ENCODE measurements at regions not wholly inside any gene's neighbourhood (a gene's known extent, or its start where the extent isn't known, plus 50 kb on each side); places are given as distances from the start of the nearest gene placed in this dataset.
"Not testable (repeated sequence)": the region's sequence is repeated elsewhere in the genome, so short reads cannot be mapped to it uniquely, and the experiment has no call there.

DNA sequence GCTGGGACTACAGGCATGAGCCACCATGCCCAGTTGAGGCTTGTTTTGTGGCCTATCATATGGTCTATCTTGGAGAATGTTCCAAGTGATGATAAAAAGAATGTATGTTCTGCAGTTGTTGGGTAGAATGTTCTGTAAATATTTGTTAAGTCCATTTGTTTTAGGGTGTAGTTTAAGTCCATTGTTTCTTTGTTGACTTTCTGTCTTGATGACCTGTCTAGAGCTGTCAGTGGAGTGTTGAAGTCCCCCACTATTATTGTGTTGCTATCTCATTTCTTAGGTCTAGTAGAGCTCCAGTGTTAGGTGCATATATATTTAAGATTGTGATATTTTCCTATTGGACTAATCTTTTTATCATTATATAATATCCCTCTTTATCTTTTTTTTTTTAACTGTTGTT, 284.3 kb upstream of the EXOC2 start:
- DNase-seq, result not testable (repeated sequence)

- no peak for DNase-seq
Observed at GRCh38 chr6:971981-972640, 279.2 kb upstream of the EXOC2 start.

GRCh38 chr6:968791-969190, 275.9 kb upstream of the EXOC2 start:
- no peak for DNase-seq

DNA sequence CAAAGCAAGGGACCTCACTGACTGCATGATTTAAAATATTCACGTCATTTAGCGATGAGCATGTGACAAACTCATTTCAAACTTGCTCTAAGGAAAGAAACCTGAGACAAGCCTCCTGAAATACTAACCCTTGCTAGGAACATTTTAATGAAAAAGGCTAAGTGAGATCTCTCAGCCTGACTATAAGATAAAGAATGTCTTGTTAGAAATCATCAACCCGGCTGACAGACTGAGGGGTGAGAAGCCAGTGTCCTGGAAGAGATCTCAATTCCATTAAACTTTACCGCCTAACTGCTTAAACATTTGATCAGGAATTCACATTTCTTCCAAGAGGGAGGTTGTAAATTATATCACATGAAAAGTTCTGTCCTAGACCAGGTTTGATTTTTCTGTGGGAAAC, 274.8 kb upstream of the EXOC2 start:
- DNase-seq, result no peak

DNA sequence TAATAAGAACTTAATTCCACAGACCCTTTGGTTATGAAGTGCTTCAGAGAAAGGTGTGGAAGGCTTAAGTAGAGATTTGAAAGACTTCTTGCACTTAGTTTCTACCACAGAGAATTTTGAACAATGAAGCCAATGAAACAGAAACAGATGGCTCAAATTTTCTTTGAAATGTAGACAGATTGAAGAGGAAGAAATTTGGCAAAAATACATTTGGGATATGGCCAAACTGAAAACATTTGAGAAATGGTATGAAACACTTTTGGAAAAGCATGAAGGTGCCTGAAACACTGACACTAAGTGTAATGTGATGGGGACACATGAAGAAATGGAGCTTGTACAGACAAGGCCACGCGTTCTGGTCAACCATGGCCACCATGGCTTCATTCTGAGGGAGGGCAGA, 272.4 kb upstream of the EXOC2 start:
- DNase-seq, result no peak

DNA sequence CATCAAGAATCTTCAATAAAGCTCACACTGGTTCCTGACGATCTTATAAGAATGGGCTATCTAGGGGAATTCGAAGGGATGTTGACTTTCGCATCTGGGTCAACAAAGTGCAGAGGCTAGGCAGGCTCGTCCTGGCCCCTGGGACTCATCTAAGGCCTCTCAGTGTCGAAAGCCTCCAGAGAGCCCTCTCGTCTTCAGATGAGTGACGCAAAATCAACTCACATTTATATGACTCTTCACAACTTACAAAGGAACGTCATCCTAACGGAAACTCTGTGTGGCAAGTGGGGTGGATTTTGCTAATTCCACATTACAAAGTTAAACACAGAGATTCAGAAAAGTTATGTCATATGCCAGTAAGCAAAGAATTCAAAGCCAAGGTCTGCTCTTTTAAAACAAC, 270.5 kb upstream of the EXOC2 start:
- DNase-seq, result no peak

DNA sequence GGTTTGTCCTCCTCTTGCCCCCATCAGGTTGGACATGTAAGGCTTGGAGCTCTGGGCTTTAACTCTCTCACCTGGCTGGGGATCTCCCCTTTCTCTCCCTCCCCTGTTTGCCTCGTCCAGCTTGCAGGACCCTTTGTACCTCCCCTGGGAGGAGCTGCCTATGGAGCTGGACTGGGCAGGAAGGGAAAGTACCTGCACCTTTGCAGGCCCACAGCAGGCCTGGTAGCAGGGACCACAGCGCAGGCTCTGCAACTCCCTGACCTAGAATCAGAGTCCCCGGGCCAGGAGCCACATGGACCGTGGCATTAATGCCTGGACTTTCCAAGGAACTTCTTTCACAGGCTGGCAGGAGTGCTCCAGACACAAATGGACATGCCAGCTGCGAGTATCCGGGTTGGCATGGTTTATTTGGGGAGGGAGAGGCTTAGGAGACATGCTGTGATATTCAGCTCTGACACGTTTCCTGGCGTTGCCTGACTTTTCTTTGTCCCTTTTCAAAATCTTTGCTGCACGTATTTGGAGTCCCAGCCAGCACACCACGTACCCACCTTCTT, 268.5 kb upstream of the EXOC2 start:
- no peak for DNase-seq

GRCh38 chr6:960356-960755, 267.4 kb upstream of the EXOC2 start:
- DNase-seq, result no peak

- no peak for DNase-seq
Observed at GRCh38 chr6:958488-958887, 265.5 kb upstream of the EXOC2 start.

DNA sequence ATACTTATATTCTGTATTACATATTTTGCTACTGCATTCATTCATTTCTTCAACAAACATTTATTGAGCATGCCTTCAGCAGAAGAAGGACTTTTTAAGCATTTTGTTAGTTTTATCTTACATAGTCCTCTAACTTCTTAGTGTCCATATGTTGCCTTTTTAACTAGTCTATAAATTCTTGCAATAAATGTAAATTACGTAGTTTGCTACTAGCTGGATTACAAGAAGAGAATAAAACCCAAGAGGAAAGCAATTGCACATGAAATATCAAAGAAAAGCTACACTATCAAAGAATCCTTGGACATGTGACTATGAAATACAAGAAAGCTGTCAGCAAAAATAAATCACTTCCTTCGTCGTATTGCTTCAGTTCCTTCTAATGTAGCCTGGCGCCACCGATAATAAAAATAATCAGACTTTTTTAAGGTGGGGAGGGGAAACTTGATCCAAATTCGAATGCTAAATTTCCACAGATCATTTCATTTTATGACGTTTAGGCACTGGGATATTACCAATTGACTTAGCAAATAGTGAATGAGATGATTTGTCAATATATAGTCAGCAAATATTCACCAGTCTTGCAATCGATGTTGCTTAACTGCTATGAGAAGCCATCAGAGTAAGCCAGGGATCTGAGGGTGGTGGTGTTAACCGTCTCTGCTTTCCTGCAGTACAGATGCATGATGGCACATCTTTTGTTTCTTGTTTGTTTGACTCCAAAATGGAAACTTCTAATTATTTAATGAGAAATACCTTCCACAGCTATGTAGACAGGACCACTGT, 258.7 kb upstream of the EXOC2 start:
- no peak for DNase-seq

DNA sequence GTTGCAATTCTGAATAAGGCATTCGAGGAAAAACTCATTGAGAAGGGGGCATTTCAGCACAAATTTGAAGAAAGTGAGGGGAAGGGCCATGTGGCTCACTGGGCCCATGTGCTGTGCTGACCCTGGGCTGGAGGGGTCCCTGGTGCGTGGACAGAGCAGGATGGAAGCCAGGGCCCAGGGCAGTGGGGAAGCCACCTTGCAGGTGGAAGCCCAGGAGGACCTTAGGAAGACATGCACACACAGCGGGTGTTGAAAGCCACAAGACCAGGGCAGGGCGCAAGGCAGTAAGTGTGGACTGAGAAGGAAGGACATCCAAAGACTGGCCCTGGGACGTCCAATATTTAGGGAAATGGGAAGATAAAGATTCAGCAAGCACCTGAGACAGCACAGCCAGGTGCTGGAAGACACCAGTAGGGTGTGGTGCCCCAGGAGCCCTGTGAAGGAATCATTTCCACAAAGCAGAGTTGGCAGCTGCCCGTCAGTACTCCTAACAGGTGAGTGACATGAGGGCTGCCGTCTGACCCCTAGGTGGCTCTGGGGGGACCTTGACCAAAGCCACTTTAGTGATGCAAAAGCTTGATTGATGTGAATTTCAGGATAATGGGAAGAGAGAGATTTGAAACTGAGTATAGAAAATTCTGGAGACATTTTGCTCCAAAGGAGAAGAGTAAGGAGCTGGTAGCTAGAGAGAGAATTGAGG, 254.4 kb upstream of the EXOC2 start:
- no peak for DNase-seq

DNA sequence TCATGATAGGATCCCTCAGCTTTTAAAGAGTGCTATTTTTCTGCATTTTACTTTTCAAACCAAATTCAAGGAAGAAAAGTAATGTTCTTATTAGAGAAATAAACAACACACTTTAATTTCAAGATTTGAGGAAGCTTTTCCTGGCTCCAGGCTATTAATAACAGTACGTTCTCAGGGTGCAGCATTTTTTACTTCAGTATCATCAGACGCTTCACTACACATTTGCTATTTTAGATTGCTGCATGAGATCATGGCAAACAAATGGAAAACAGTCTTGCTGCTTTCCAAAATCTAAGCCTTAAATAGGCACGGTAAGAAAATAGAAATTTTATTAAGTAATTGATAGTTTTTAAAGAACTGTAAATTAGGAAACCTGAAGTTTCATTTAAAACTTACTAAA, 253.6 kb upstream of the EXOC2 start:
- no peak for DNase-seq

- no peak for DNase-seq
Observed at GRCh38 chr6:939526-940252, 246.8 kb upstream of the EXOC2 start.

- no peak for DNase-seq
Observed at GRCh38 chr6:938916-939315, 246.0 kb upstream of the EXOC2 start.

GRCh38 chr6:938271-938905, 245.4 kb upstream of the EXOC2 start:
- DNase-seq, result no peak

DNA sequence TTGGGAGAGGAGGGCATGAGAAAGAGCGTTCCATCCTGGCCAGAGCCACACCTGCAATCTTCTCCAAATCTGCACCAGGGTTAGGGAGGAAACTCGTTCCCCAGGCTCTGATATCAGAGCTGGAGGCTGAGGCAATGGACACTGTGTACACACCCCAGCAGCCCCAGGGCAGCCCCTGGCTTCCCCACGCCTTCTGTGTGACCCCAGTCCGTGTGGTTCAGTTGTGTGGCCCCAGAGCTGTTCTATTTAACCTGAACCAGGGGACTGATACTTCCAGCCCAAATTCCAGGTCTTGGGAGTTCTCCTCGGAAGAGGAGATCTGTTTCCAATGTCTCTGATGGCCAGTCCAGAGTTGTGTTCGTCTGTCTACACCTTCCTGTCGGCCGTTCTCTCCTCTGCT, 242.6 kb upstream of the EXOC2 start:
- DNase-seq, result no peak

GRCh38 chr6:934686-935085, 241.7 kb upstream of the EXOC2 start:
- no peak for DNase-seq

GRCh38 chr6:931919-932318, 239.0 kb upstream of the EXOC2 start:
- not testable (repeated sequence) for DNase-seq

- no peak for DNase-seq
Observed at GRCh38 chr6:927157-927556, 234.2 kb upstream of the EXOC2 start.

GRCh38 chr6:925656-926213, 232.8 kb upstream of the EXOC2 start:
- DNase-seq, result no peak

DNA sequence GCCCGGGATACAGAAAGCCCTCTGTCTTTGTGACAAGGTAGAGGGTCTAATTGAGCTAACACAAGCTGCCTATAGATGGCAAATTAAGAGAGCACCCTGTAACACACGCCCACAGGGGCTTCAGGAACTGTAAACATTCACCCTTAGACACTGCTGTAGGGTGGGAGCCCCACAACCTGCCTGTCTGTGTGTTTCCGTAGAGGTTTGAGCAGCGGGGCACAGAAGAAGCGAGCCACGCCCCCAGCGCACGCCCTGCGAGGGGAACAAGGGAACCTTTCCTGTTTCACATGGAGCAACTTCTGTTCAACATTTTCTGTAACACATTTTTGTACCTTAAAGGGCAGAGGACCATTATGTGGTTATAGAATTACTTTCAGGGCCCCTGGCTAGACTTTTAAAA, 231.7 kb upstream of the EXOC2 start:
- DNase-seq, result no peak

GRCh38 chr6:921400-921799, 228.5 kb upstream of the EXOC2 start:
- no peak for DNase-seq
